Endodermal cell (in vitro differentiated cells): ENCODE measurements at regions not wholly inside any gene's neighbourhood (a gene's known extent, or its start where the extent isn't known, plus 50 kb on each side); places are given as distances from the start of the nearest gene placed in this dataset.

Experiments
- DNase-seq: peaks from one replicate; pipeline ENCODE4 v3.0.0-alpha.2; 2017
- H3K27ac ChIP-seq: 2 replicates; pipeline ENCODE4 v1.5.1; 2013; ENCODE audit warnings: mild to moderate bottlenecking, low read depth, low read length, moderate library complexity
- H3K27me3 ChIP-seq: 2 replicates; pipeline ENCODE4 v1.6.1; 2013; ENCODE audit warnings: mild to moderate bottlenecking, low read length, moderate library complexity; ENCODE audit not compliant: insufficient read depth, control insufficient read depth, poor library complexity, severe bottlenecking
- H3K36me3 ChIP-seq: 2 replicates; pipeline ENCODE4 v1.7.0; 2013; ENCODE audit warnings: mild to moderate bottlenecking, low read length, moderate library complexity; ENCODE audit not compliant: control insufficient read depth, insufficient read depth
- H3K4me1 ChIP-seq: one replicate; pipeline ENCODE4 v1.7.0; 2013; ENCODE audit warnings: low read length; ENCODE audit not compliant: control insufficient read depth, insufficient read depth
- H3K4me3 ChIP-seq: 2 replicates; pipeline ENCODE4 v1.5.1; 2013; ENCODE audit warnings: mild to moderate bottlenecking, low read length, moderate library complexity
- H3K9ac ChIP-seq: 2 replicates; pipeline ENCODE4 v1.6.1; 2013; ENCODE audit warnings: mild to moderate bottlenecking, low read length, moderate library complexity; ENCODE audit not compliant: poor library complexity, severe bottlenecking; ENCODE audit errors: extremely low read depth
- H3K9me3 ChIP-seq: 2 replicates; pipeline ENCODE4 v1.6.1; 2013; ENCODE audit warnings: mild to moderate bottlenecking, low read length, moderate library complexity; ENCODE audit not compliant: control insufficient read depth
- H3K27ac Mint-ChIP-seq: 2 replicates; pipeline ENCODE4 v1.8.0; 2020; ENCODE audit warnings: mixed read lengths
- H3K27me3 Mint-ChIP-seq: 2 replicates; pipeline ENCODE4 v1.8.0; 2021; ENCODE audit warnings: mild to moderate bottlenecking, mixed read lengths; ENCODE audit not compliant: insufficient read depth
- H3K36me3 Mint-ChIP-seq: 2 replicates; pipeline ENCODE4 v1.8.0; 2020; ENCODE audit warnings: low read depth, mixed read lengths
- H3K4me1 Mint-ChIP-seq: 2 replicates; pipeline ENCODE4 v1.8.0; 2020; ENCODE audit warnings: mixed read lengths
- H3K4me3 Mint-ChIP-seq: 2 replicates; pipeline ENCODE4 v1.8.0; 2020; ENCODE audit warnings: mild to moderate bottlenecking, moderate library complexity, mixed read lengths
- H3K9me3 Mint-ChIP-seq: 2 replicates; pipeline ENCODE4 v1.8.0; 2020; ENCODE audit warnings: mild to moderate bottlenecking, mixed read lengths
- CTCF ChIP-seq: fragments of 200-600 bp; sonication (generic); conservative IDR thresholded peaks from 2 replicates; pipeline ENCODE4 v1.5.0; 2021; ENCODE audit warnings: antibody characterized with exemption, mild to moderate bottlenecking
- WGBS, 2 experiments: methylation state at CpG; one replicate each; pipeline versions ENCODE4 v1.1.5 to v1.1.7; 2013; ENCODE audit warnings: missing lambda C conversion rate in 2 of 2, mixed read lengths in 1 of 2; ENCODE audit not compliant: insufficient coverage in 1 of 2, insufficient read length in 1 of 2; 5-methylcytosine and 5-hydroxymethylcytosine counted together

- no peak for TF ChIP-seq CTCF
- no peaks in the 10 kb centered on the region for H3K4me1 Mint-ChIP-seq
- H3K27me3 Mint-ChIP-seq = no peaks in the 10 kb centered on the region
- Histone ChIP-seq H3K36me3 (no peaks in the 10 kb centered on the region), H3K4me1 (no peaks in the 10 kb centered on the region), H3K27me3 (no peaks in the 10 kb centered on the region), H3K9ac (no peak overlapping the region), H3K9me3 (no peaks in the 10 kb centered on the region), H3K27ac (no peak overlapping the region), H3K4me3 (no peak overlapping the region)
- no peak for DNase-seq
- H3K27ac Mint-ChIP-seq = no peak overlapping the region
- no peak overlapping the region for H3K4me3 Mint-ChIP-seq
- 88 to 100% methylated on average over 1 to 2 of the region's 3 CpGs for WGBS, 2 experiments
- no peaks in the 10 kb centered on the region for H3K9me3 Mint-ChIP-seq
- H3K36me3 Mint-ChIP-seq = no peaks in the 10 kb centered on the region
Measured at GRCh38 chr12:91655966-91656365, 473.3 kb upstream of the DCN start.

GRCh38 chr12:91654087-91654486 is 471.5 kb upstream of the DCN start:
- Mint-ChIP-seq H3K27me3 (no peaks in the 10 kb centered on the region), H3K27ac (no peak overlapping the region), H3K36me3 (no peaks in the 10 kb centered on the region), H3K4me1 (no peaks in the 10 kb centered on the region), H3K9me3 (no peaks in the 10 kb centered on the region), H3K4me3 (no peak overlapping the region)
- WGBS, 2 experiments = 50 to 90% methylated on average over 1 to 2 of the region's 3 CpGs
- Histone ChIP-seq H3K4me3 (no peak overlapping the region), H3K9ac (no peak overlapping the region), H3K9me3 (no peaks in the 10 kb centered on the region), H3K27me3 (no peaks in the 10 kb centered on the region), H3K4me1 (no peaks in the 10 kb centered on the region), H3K36me3 (no peaks in the 10 kb centered on the region), H3K27ac (no peak overlapping the region)
- no peak for TF ChIP-seq CTCF
- DNase-seq = no peak

GRCh38 chr12:91651728-91652127 is 469.1 kb upstream of the DCN start:
- Mint-ChIP-seq H3K27ac (no peak overlapping the region), H3K9me3 (no peaks in the 10 kb centered on the region), H3K4me1 (no peaks in the 10 kb centered on the region), H3K4me3 (no peak overlapping the region), H3K27me3 (no peaks in the 10 kb centered on the region), H3K36me3 (no peaks in the 10 kb centered on the region)
- no peak for DNase-seq
- no peaks in the 10 kb centered on the region for H3K36me3 ChIP-seq
- H3K9ac ChIP-seq = no peak overlapping the region
- no peaks in the 10 kb centered on the region for H3K4me1 ChIP-seq
- no peak for TF ChIP-seq CTCF
- no peaks in the 10 kb centered on the region for H3K9me3 ChIP-seq
- no peaks in the 10 kb centered on the region for H3K27me3 ChIP-seq
- H3K27ac ChIP-seq = no peak overlapping the region
- no peak overlapping the region for H3K4me3 ChIP-seq
